NCI-H1436 treated with DMSO at 0.1 percent for 48 hours (cell line): ENCODE measurements at regions not wholly inside any gene's neighbourhood (a gene's known extent, or its start where the extent isn't known, plus 50 kb on each side); places are given as distances from the start of the nearest gene placed in this dataset.
"Not testable (repeated sequence)": the region's sequence is repeated elsewhere in the genome, so short reads cannot be mapped to it uniquely, and the experiment has no call there.

Experiments used
- DNase-seq: peaks from one replicate; lab custom pipeline; 2025; lab: John Stamatoyannopoulos, UW

- DNase-seq = no peak
Measured at GRCh38 chr15:98525661-98526001, 122.7 kb upstream of the IGF1R start.

- DNase-seq = no peak
Measured at GRCh38 chr15:98526094-98526493, 122.2 kb upstream of the IGF1R start.

GRCh38 chr15:98528046-98528725, 120.2 kb upstream of the IGF1R start:
- no peak for DNase-seq

GRCh38 chr15:98529205-98530145, 118.9 kb upstream of the IGF1R start:
- no peak for DNase-seq

- no peak for DNase-seq
Measured at GRCh38 chr15:98530570-98530969, 117.8 kb upstream of the IGF1R start.

GRCh38 chr15:98532063-98532462, 116.3 kb upstream of the IGF1R start:
- no peak for DNase-seq

- no peak for DNase-seq
Measured at GRCh38 chr15:98536976-98537375, 111.4 kb upstream of the IGF1R start.

- DNase-seq = no peak
Measured at GRCh38 chr15:98537516-98538060, 110.8 kb upstream of the IGF1R start.

GRCh38 chr15:98541519-98541918, 106.8 kb upstream of the IGF1R start:
- DNase-seq = no peak

GRCh38 chr15:98543237-98543636, 105.1 kb upstream of the IGF1R start:
- DNase-seq = no peak

- no peak for DNase-seq
Measured at GRCh38 chr15:98546329-98546728, 102.0 kb upstream of the IGF1R start.

GRCh38 chr15:98547275-98547674, 101.1 kb upstream of the IGF1R start:
- DNase-seq = no peak

- DNase-seq = no peak
Measured at GRCh38 chr15:98547741-98548138, 100.6 kb upstream of the IGF1R start.

GRCh38 chr15:98548139-98548971, 100.0 kb upstream of the IGF1R start:
- no peak for DNase-seq

GRCh38 chr15:98549003-98549402, 99.3 kb upstream of the IGF1R start:
- no peak for DNase-seq

- no peak for DNase-seq
Measured at GRCh38 chr15:98549741-98550140, 98.6 kb upstream of the IGF1R start.

GRCh38 chr15:98550363-98550762, 98.0 kb upstream of the IGF1R start:
- not testable (repeated sequence) for DNase-seq

- no peak for DNase-seq
Measured at GRCh38 chr15:98551936-98552562, 96.3 kb upstream of the IGF1R start.

GRCh38 chr15:98554272-98555172, 93.8 kb upstream of the IGF1R start:
- no peak for DNase-seq

- no peak for DNase-seq
Measured at GRCh38 chr15:98555173-98555515, 93.2 kb upstream of the IGF1R start.

GRCh38 chr15:98556321-98556720, 92.0 kb upstream of the IGF1R start:
- no peak for DNase-seq
